ENCODE measurements at regions not wholly inside any gene's neighbourhood (a gene's known extent, or its start where the extent isn't known, plus 50 kb on each side); places are given as distances from the start of the nearest gene placed in this dataset.

- Histone ChIP-seq H3K36me3 (ENCODE audit: control insufficient read depth in 3 of 3, insufficient read depth in 3 of 3, low read length in 3 of 3) (no peaks in the 10 kb centered on the region), H3K27ac (ENCODE audit: low read depth, low read length) (no peak overlapping the region), H3K4me1 (ENCODE audit: control insufficient read depth in 3 of 3, insufficient read depth in 3 of 3, low read length in 3 of 3) (no peaks in the 10 kb centered on the region), H3K9me3 (ENCODE audit: control insufficient read depth in 3 of 3, low read length in 3 of 3) (no peaks in the 10 kb centered on the region), H3K27me3 (ENCODE audit: control insufficient read depth in 3 of 3, insufficient read depth in 3 of 3, low read length in 3 of 3) (no peaks in the 10 kb centered on the region), H3K4me3 (ENCODE audit: low read length in 3 of 3) (no peak overlapping the region), H3K9ac (ENCODE audit: low read depth in 1 of 3, low read length in 3 of 3) (no peak overlapping the region)
These were observed 520.3 kb downstream of the SOX11 start for GRCh38 chr2:6212491-6212890.

- Histone ChIP-seq H3K27ac (ENCODE audit: low read depth, low read length) (no peak overlapping the region), H3K27me3 (ENCODE audit: control insufficient read depth in 3 of 3, insufficient read depth in 3 of 3, low read length in 3 of 3) (no peaks in the 10 kb centered on the region), H3K4me3 (ENCODE audit: low read length in 3 of 3) (no peak overlapping the region), H3K9ac (ENCODE audit: low read depth in 1 of 3, low read length in 3 of 3) (no peak overlapping the region), H3K36me3 (ENCODE audit: control insufficient read depth in 3 of 3, insufficient read depth in 3 of 3, low read length in 3 of 3) (no peaks in the 10 kb centered on the region), H3K9me3 (ENCODE audit: control insufficient read depth in 3 of 3, low read length in 3 of 3) (no peaks in the 10 kb centered on the region), H3K4me1 (ENCODE audit: control insufficient read depth in 3 of 3, insufficient read depth in 3 of 3, low read length in 3 of 3) (no peaks in the 10 kb centered on the region)
These were observed 521.0 kb downstream of the SOX11 start for GRCh38 chr2:6213056-6213780.

GRCh38 chr2:6214471-6214870, 522.3 kb downstream of the SOX11 start:
- Histone ChIP-seq H3K27ac (ENCODE audit: low read depth, low read length) (no peak overlapping the region), H3K4me1 (ENCODE audit: control insufficient read depth in 3 of 3, insufficient read depth in 3 of 3, low read length in 3 of 3) (no peaks in the 10 kb centered on the region), H3K9ac (ENCODE audit: low read depth in 1 of 3, low read length in 3 of 3) (no peak overlapping the region), H3K9me3 (ENCODE audit: control insufficient read depth in 3 of 3, low read length in 3 of 3) (no peaks in the 10 kb centered on the region), H3K27me3 (ENCODE audit: control insufficient read depth in 3 of 3, insufficient read depth in 3 of 3, low read length in 3 of 3) (no peaks in the 10 kb centered on the region), H3K4me3 (ENCODE audit: low read length in 3 of 3) (no peak overlapping the region), H3K36me3 (ENCODE audit: control insufficient read depth in 3 of 3, insufficient read depth in 3 of 3, low read length in 3 of 3) (no peaks in the 10 kb centered on the region)

DNA sequence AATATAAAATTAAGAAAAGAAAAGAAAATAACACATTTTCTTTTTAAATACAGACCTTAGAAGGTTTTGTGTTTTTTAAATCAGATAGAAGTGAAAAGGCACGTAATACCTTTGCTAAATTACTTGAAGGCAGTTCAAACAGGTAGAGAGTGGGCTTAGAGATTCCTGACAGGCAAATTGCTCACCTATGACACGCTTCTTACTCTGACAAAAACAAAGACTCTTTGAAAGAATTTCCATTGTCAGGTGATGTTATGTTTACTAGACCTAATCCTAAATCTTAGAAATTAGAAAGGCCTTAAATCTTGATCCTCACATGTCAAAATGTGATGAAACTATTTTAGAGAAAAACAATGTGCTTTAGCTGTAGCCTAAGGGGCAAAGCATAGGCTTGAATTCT, 522.9 kb downstream of the SOX11 start:
- Histone ChIP-seq H3K4me3 (ENCODE audit: low read length in 3 of 3) (no peak overlapping the region), H3K9ac (ENCODE audit: low read depth in 1 of 3, low read length in 3 of 3) (no peak overlapping the region), H3K27me3 (ENCODE audit: control insufficient read depth in 3 of 3, insufficient read depth in 3 of 3, low read length in 3 of 3) (no peaks in the 10 kb centered on the region), H3K4me1 (ENCODE audit: control insufficient read depth in 3 of 3, insufficient read depth in 3 of 3, low read length in 3 of 3) (no peaks in the 10 kb centered on the region), H3K27ac (ENCODE audit: low read depth, low read length) (no peak overlapping the region), H3K9me3 (ENCODE audit: control insufficient read depth in 3 of 3, low read length in 3 of 3) (no peaks in the 10 kb centered on the region), H3K36me3 (ENCODE audit: control insufficient read depth in 3 of 3, insufficient read depth in 3 of 3, low read length in 3 of 3) (no peaks in the 10 kb centered on the region)

- H3K36me3 ChIP-seq (ENCODE audit: control insufficient read depth in 3 of 3, insufficient read depth in 3 of 3, low read length in 3 of 3) = no peaks in the 10 kb centered on the region
- H3K9ac ChIP-seq (ENCODE audit: low read depth in 1 of 3, low read length in 3 of 3) = no peak overlapping the region
- H3K9me3 ChIP-seq (ENCODE audit: control insufficient read depth in 3 of 3, low read length in 3 of 3) = no peaks in the 10 kb centered on the region
- no peaks in the 10 kb centered on the region for H3K27me3 ChIP-seq (ENCODE audit: control insufficient read depth in 3 of 3, insufficient read depth in 3 of 3, low read length in 3 of 3)
- no peaks in the 10 kb centered on the region for H3K4me1 ChIP-seq (ENCODE audit: control insufficient read depth in 3 of 3, insufficient read depth in 3 of 3, low read length in 3 of 3)
- no peak overlapping the region for H3K27ac ChIP-seq (ENCODE audit: low read depth, low read length)
- no peak overlapping the region for H3K4me3 ChIP-seq (ENCODE audit: low read length in 3 of 3)
These were observed 524.0 kb downstream of the SOX11 start for GRCh38 chr2:6216234-6216633.

DNA sequence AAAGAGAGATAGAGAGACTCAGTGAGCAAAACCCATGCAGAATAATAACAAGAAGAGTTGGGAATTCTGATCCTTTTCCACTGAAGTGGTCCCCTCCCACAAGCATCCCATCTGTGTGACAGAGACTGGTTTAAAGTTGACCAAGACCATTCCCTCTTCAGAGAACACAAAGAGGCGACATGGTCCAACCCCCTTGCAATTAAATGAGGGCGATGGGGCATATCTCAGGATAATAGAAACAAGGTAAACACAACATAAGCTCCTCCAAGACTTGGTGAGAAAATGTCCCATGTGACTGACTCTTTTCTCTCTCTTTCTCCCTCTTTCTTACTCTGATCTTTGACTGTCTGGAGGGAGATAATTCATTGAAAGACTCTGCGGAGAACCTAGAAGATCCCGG, 526.7 kb downstream of the SOX11 start:
- Histone ChIP-seq H3K4me3 (ENCODE audit: low read length in 3 of 3) (no peak overlapping the region), H3K4me1 (ENCODE audit: control insufficient read depth in 3 of 3, insufficient read depth in 3 of 3, low read length in 3 of 3) (no peaks in the 10 kb centered on the region), H3K9me3 (ENCODE audit: control insufficient read depth in 3 of 3, low read length in 3 of 3) (no peaks in the 10 kb centered on the region), H3K9ac (ENCODE audit: low read depth in 1 of 3, low read length in 3 of 3) (no peak overlapping the region), H3K36me3 (ENCODE audit: control insufficient read depth in 3 of 3, insufficient read depth in 3 of 3, low read length in 3 of 3) (no peaks in the 10 kb centered on the region), H3K27ac (ENCODE audit: low read depth, low read length) (no peak overlapping the region), H3K27me3 (ENCODE audit: control insufficient read depth in 3 of 3, insufficient read depth in 3 of 3, low read length in 3 of 3) (no peaks in the 10 kb centered on the region)

GRCh38 chr2:6219906-6220305, 527.7 kb downstream of the SOX11 start:
- H3K4me1 ChIP-seq (ENCODE audit: control insufficient read depth in 3 of 3, insufficient read depth in 3 of 3, low read length in 3 of 3) = no peaks in the 10 kb centered on the region

DNA sequence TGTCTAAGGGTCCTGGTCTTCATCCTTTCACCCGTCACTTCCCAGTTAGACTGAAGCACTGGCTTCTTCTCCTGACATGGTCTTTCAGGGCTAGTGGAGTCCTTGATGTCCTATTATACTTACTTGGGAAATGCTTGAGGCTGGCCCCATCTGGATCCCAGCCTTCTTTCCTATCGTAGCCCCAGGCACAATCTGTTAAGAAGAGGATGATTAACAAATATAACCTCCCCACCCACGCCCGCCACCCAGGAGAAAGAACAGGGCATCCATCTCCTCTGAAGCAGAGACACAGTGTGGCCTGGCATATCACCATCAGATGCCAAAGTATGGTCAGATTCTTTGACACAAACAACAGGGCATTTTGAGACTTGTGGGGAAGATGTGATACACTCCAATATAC, 530.1 kb downstream of the SOX11 start:
- H3K4me1 ChIP-seq (ENCODE audit: control insufficient read depth in 3 of 3, insufficient read depth in 3 of 3, low read length in 3 of 3) = no peaks in the 10 kb centered on the region
- no peaks in the 10 kb centered on the region for H3K36me3 ChIP-seq (ENCODE audit: control insufficient read depth in 3 of 3, insufficient read depth in 3 of 3, low read length in 3 of 3)

More at GRCh38 chr2:6219906-6220305, 527.7 kb downstream of the SOX11 start:
- Histone ChIP-seq H3K36me3 (ENCODE audit: control insufficient read depth in 3 of 3, insufficient read depth in 3 of 3, low read length in 3 of 3) (no peaks in the 10 kb centered on the region), H3K4me3 (ENCODE audit: low read length in 3 of 3) (no peak overlapping the region), H3K27me3 (ENCODE audit: control insufficient read depth in 3 of 3, insufficient read depth in 3 of 3, low read length in 3 of 3) (no peaks in the 10 kb centered on the region), H3K9ac (ENCODE audit: low read depth in 1 of 3, low read length in 3 of 3) (no peak overlapping the region), H3K27ac (ENCODE audit: low read depth, low read length) (no peak overlapping the region), H3K9me3 (ENCODE audit: control insufficient read depth in 3 of 3, low read length in 3 of 3) (peaks cover 0 to 2% (median 0%) of the 10 kb centered on the region in 3 donors)

DNA sequence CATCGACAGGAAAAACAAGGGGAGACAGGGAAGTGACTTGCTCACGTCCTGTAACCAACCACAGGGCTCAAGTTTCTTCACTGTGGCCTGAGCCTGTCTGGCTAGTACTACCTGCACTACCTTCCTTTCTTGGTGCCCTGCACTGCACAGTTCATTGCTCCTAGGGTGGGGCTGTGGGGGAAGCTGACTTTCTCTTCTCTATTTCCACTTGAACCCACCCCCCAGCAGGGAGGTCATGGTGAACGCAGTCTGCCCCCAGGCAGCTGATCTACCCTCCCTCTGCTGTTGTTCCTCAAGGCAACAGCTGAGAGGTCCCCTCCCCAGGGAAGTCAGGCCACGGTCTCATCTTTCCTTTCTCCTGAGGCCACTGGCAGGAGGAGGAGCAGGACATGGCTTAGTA, 532.1 kb downstream of the SOX11 start:
- no peak overlapping the region for H3K4me3 ChIP-seq (ENCODE audit: low read length in 3 of 3)
- H3K36me3 ChIP-seq (ENCODE audit: control insufficient read depth in 3 of 3, insufficient read depth in 3 of 3, low read length in 3 of 3) = no peaks in the 10 kb centered on the region
- no peaks in the 10 kb centered on the region for H3K27me3 ChIP-seq (ENCODE audit: control insufficient read depth in 3 of 3, insufficient read depth in 3 of 3, low read length in 3 of 3)
- H3K9ac ChIP-seq (ENCODE audit: low read depth in 1 of 3, low read length in 3 of 3) = no peak overlapping the region
- no peaks in the 10 kb centered on the region for H3K4me1 ChIP-seq (ENCODE audit: control insufficient read depth in 3 of 3, insufficient read depth in 3 of 3, low read length in 3 of 3)
- no peak overlapping the region for H3K27ac ChIP-seq (ENCODE audit: low read depth, low read length)
- H3K9me3 ChIP-seq (ENCODE audit: control insufficient read depth in 3 of 3, low read length in 3 of 3) = peaks cover 0 to 2% (median 0%) of the 10 kb centered on the region in 3 donors

More for the DNA sequence above, 530.1 kb downstream of the SOX11 start:
- Histone ChIP-seq H3K27ac (ENCODE audit: low read depth, low read length) (no peak overlapping the region), H3K27me3 (ENCODE audit: control insufficient read depth in 3 of 3, insufficient read depth in 3 of 3, low read length in 3 of 3) (no peaks in the 10 kb centered on the region), H3K9ac (ENCODE audit: low read depth in 1 of 3, low read length in 3 of 3) (no peak overlapping the region), H3K4me3 (ENCODE audit: low read length in 3 of 3) (no peak overlapping the region), H3K9me3 (ENCODE audit: control insufficient read depth in 3 of 3, low read length in 3 of 3) (peaks cover 0 to 2% (median 0%) of the 10 kb centered on the region in 3 donors)

DNA sequence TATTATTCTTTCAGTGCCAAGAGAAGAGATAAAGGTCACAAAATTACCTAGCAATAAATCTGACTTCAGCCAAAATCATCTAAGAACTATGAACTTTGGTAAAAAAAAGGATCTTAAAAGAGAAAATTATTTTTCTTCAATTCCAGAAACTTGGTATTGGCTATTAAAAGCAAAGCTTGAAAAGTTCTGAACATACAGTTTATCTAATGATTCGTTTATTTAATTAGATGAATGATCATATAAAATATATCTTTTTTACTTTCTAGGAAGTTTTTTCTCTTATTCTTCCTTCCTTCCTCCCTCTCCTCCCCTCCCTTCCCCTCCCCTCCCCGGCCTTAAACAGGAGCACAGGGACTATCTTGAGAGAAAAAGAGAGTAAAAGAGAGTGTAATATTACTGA, 536.1 kb downstream of the SOX11 start:
- H3K27me3 ChIP-seq (ENCODE audit: control insufficient read depth in 3 of 3, insufficient read depth in 3 of 3, low read length in 3 of 3) = no peaks in the 10 kb centered on the region
- H3K27ac ChIP-seq (ENCODE audit: low read depth, low read length) = no peak overlapping the region
- no peak overlapping the region for H3K9ac ChIP-seq (ENCODE audit: low read depth in 1 of 3, low read length in 3 of 3)
- no peaks in the 10 kb centered on the region for H3K36me3 ChIP-seq (ENCODE audit: control insufficient read depth in 3 of 3, insufficient read depth in 3 of 3, low read length in 3 of 3)
- H3K9me3 ChIP-seq (ENCODE audit: control insufficient read depth in 3 of 3, low read length in 3 of 3) = peaks cover 0 to 2% (median 0%) of the 10 kb centered on the region in 3 donors
- no peaks in the 10 kb centered on the region for H3K4me1 ChIP-seq (ENCODE audit: control insufficient read depth in 3 of 3, insufficient read depth in 3 of 3, low read length in 3 of 3)
- no peak overlapping the region for H3K4me3 ChIP-seq (ENCODE audit: low read length in 3 of 3)

Data from skeletal muscle tissue (tissue), 3 donors.